Putamen (tissue), 1 donor: ENCODE measurements at regions not wholly inside any gene's neighbourhood (a gene's known extent, or its start where the extent isn't known, plus 50 kb on each side); places are given as distances from the start of the nearest gene placed in this dataset.

Experiments used
- DNase-seq: peaks from one replicate; pipeline ENCODE4 v3.0.0-alpha.2; 2016; ENCODE audit warnings: low spot score

DNA sequence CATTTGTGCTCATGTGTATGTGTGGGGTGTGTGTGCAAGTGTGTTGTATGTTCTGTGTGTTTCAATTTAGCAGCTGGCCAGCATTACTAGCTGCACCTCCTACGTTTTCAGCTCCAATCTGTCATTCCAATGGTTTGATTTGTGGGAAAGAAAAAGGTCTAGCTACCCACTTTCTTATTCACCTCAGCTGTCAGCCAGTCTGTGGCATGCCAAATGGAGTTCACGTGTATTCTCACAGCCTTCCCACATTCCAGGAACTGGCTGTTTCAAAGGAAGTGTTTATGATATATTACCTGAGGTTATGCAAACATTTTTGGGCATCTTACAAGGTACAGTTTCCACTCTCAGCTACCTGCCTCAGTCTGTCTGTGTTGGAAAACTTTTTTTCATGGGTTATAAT lies 220.2 kb upstream of the CPNE8 start:
- no peak for DNase-seq

DNA sequence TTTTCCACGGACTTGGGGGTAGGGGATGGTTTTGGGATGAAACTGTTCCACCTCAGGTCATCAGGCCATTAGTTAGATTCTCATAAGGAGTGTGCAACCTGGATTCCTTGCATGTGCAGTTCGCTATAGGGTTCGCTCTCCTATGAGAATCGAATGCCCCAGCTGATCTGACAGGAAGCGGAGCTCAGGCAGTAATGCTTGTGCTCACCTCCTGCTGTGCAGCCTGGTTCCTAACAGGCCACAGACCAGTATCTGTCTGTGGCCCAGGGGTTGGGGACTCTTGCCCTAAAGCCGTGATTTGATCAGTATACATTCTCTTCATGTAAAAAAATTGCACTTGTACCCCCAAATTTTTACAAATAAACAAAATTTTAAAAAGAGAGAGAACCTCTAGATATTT lies 219.4 kb upstream of the CPNE8 start:
- no peak for DNase-seq

GRCh38 chr12:39123580-39124253 lies 218.3 kb upstream of the CPNE8 start:
- no peak for DNase-seq

GRCh38 chr12:39122562-39123204 lies 217.3 kb upstream of the CPNE8 start:
- no peak for DNase-seq

GRCh38 chr12:39116861-39117260 lies 211.5 kb upstream of the CPNE8 start:
- DNase-seq, result no peak

DNA sequence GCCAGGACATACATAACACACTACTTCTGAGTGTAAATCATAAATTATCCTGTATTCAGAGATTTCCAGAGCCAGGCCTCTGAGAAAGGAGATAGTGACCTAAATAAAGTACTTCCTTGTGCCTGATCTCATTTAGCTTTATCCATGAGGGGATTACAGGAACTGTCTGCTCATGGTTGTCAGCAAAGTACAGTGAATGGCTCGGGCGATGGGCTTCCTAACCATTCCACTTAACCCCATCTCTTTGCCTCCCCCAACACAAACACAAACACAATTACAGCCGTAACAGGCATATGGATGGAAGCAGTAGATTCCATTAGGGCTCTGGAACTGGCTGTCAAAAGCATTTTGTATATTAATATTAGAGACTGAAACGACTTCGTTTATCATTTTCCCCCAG lies 206.7 kb upstream of the CPNE8 start:
- DNase-seq, result no peak

GRCh38 chr12:39105111-39105510 lies 199.7 kb upstream of the CPNE8 start:
- DNase-seq, result no peak

GRCh38 chr12:39103552-39104165 lies 198.3 kb upstream of the CPNE8 start:
- peak; percentile 63 for DNase-seq

GRCh38 chr12:39102474-39103209 lies 197.3 kb upstream of the CPNE8 start:
- DNase-seq, result no peak

DNA sequence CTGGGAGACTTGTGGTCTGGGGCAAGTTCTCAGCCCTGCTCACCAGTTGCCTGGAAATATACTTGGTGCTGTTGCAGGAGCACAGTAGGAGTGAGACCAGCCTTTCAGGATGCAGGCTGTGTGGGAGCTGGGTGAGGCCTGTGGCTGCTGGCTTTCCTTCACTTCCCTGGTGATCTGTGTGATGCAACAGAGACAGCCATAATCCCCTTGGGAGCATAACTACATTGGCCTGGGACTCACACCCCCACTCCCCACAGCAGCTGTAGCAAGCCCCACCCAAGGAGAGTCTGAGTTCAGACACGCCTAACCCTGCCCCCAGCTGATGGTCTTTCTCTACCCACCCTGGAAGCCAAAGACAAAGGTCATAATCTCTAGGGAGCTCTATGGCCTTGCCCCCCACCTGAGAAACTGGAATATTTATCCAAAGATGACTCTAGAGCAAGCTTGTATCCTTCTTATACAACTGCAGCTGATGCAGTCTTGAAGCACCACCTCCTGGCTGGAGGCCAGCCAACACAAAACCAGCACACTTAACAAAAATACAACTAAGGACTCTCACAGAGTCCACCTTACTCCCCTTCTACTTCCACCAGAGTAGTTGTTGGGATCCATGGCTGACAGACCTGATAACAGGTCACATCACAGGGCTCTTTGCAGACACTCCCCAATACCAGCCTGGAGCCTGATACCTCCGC lies 190.4 kb upstream of the CPNE8 start:
- DNase-seq, result no peak

DNA sequence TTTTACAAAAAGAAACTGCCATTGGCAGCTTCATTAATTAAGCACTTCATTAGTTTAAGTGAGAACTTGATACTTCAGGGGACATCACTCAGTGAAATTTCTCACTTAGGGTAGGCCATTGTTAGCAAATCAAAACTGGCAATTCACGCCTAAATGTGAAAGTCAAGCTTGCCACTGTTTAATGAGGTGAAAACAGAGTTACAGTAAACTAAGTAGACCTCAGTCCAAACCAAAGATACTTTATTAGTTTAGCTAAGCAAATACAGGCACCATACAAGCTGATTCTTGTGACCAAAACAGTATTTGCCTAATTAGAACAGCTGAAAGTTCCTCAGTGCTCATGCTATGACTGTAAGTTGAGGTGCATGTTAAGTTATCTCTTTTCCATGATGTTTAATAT lies 176.5 kb upstream of the CPNE8 start:
- no peak for DNase-seq

DNA sequence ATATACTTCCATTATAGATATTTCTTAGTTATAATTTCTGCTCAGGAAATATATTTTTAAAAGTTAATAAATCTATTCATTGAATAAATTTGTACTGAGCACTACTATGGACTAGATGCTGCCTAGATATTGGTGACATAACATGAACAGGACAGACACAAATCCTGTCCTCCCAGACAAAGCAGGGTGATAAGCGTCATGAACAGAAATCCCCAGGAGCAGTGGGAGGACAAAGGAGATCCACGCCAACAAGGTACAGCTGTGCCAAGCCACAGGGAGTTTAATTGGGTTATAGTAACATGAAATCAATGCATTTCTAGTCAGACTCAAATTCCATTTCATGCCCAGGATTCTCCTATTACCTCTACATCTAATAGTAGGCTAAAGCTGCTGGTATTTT lies 171.8 kb upstream of the CPNE8 start:
- no peak for DNase-seq

DNA sequence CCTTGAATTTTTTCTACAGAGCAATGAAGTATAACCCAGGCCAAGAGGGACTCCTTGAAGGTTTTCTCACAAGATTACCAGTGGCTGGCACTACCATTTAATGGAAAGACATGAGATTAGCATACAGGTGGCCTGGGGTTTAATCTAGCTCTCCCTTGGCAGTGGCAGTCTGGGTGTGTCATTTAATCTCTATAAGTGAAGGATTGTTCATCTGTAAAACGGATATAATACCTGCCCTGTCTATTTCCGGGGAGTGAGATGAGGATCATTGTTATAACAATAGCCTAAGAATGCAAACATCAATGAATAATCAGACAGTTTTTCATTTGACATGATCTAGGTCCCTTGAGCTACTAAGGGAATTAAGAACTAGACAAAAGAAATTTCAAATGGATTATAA lies 168.7 kb upstream of the CPNE8 start:
- DNase-seq, result no peak

DNA sequence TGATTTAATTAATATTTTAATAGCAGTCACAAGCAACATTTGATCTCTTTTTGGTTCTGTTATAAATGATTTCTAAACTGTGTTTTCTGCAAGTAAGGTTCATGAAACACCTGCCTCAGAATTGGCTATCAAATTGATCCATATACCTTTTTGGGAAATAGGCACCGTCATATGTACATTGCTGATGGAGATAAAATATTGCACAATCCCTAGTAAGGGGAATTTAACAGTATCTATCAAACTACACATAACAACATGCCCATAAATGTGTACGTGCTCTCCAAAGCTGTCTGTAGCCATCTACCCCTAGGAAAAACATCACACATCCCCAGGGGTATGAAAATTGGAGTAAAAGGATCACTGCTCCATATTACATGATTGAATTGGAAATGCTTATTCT lies 167.3 kb upstream of the CPNE8 start:
- DNase-seq, result no peak

DNA sequence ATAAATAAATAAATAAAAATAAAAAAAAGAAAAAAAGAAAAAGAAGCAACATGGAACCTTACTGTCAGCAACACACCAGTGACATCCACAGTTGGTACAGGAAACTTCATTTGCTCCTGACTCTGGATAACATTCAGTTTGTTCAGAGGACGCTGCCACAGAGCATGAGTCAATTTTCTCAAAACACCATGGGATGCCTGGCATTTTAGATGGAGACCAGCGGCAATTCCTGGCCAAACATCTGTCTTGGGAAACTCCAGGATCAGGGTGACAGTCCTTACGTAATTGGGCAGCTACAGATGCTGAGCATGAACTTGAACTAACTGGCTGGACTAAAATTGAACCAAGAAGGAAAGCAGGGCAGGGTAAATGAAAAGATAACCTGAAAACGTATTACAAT lies 166.2 kb upstream of the CPNE8 start:
- no peak for DNase-seq

DNA sequence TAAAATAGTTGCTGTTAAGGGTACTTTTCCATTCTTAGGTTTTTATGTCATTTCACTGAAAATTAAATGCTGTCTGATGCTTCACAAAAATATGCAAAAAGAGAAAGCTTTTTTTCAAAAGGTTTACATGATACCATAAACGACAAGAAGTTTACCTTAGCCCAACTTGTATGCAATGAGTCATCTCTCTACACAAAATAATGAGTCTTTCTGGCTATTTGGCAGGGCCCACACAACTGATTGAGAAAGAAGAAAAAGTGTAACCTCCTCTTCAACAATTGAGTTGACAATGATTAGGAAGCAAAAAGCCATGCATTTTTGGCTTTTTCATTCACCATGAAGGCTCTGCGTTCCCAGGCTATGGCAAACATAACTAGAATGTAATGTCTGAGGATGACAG lies 165.4 kb upstream of the CPNE8 start:
- DNase-seq, result no peak

- DNase-seq, result no peak
These were observed 160.1 kb upstream of the CPNE8 start for GRCh38 chr12:39065455-39065854.

- DNase-seq, result no peak
These were observed 159.3 kb upstream of the CPNE8 start for GRCh38 chr12:39064708-39065107.

DNA sequence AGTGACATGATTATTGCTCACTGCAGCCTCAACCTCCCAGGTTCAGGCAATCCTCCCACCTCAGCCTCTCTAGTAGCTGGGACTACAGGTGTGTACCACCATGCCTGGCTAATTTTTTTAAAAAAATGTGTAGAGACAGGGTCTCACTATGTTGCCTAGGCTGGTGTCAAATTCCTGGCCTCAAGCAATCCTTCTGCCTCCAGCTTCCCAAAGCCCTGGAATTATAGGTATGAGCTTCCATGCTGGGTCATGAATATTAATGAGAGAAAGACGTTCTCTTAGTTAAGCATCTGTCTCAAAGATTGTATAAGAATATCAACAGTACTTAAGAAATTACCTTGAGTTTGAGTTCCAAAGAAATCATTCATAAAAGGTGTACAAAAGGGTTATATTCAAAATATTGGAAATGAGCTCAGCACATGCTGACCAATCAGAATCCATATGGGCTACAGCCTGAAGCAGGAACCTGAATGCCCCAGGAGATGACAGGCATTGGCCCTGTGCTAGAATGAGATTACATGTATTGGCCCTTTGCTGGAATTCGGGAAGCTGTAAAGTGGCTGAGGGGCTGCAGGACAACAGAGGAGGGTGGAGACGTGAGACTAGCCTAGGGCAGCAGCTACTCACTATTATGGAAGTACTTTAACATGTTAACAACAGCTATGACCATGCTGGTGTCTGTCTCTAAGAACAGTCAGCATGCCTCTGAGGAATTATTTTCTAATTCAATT lies 157.0 kb upstream of the CPNE8 start:
- DNase-seq, result no peak

- no peak for DNase-seq
These were observed 156.2 kb upstream of the CPNE8 start for GRCh38 chr12:39061576-39061975.

DNA sequence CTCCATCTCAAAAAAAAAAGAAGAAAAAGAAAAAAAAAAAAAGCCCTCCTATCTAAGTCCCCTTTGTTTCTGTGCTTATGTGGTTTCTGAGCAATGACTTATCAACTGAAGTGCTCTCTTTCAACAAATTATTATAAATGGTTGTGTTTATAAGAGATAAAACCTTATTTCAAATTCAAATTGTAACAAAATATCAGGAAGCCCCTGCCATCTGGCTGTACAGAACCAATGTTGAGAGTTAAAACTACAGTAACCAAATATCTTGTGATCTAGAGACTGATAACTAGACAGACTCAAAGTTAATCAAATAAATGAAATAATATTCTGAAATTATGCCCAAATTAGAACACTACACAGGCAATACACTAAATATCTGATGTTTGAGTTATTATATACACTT lies 143.0 kb upstream of the CPNE8 start:
- DNase-seq, result no peak
